Heart left ventricle (tissue), 16 donors: ENCODE measurements at regions not wholly inside any gene's neighbourhood (a gene's known extent, or its start where the extent isn't known, plus 50 kb on each side); places are given as distances from the start of the nearest gene placed in this dataset.

Experiments used
- ATAC-seq, 4 donors: fragments of 200-7000 bp; cut with Tn5 transposase; one replicate each; pipeline ENCODE4 v1.9.1; 2020 to 2022; ENCODE audit warnings: moderate library complexity in 4 of 4, mild to moderate bottlenecking in 3 of 4, moderate number of reproducible peaks in 1 of 4
- DNase-seq, 5 donors: peaks; one replicate each; pipeline ENCODE4 v3.0.0-alpha.2; 2020
- H3K27ac ChIP-seq, 12 donors: fragments of 200-600 bp; sonication (generic) in 4 of 12; one replicate each; pipeline versions ENCODE4 v1.5.0 to v1.8.0; 2016 to 2022; ENCODE audit warnings: mild to moderate bottlenecking in 2 of 12
- H3K27me3 ChIP-seq, 9 donors: fragments of 200-600 bp; sonication (generic) in 2 of 9; one replicate each; pipeline versions ENCODE4 v1.5.1 to v1.8.0; 2016 to 2022; ENCODE audit warnings: mild to moderate bottlenecking in 3 of 9
- H3K36me3 ChIP-seq, 9 donors: fragments of 200-600 bp; sonication (generic) in 2 of 9; one replicate each; pipeline versions ENCODE4 v1.5.0 to v1.8.0; 2018 to 2022; ENCODE audit warnings: mild to moderate bottlenecking in 2 of 9
- H3K4me1 ChIP-seq, 12 donors: fragments of 200-600 bp; sonication (generic) in 4 of 12; one replicate each; pipeline versions ENCODE4 v1.5.0 to v1.8.0; 2016 to 2022; ENCODE audit warnings: mild to moderate bottlenecking in 3 of 12
- H3K4me3 ChIP-seq, 12 donors: fragments of 200-600 bp; sonication (generic) in 4 of 12; one replicate each; pipeline versions ENCODE4 v1.5.0 to v1.8.0; 2017 to 2022; ENCODE audit warnings: mild to moderate bottlenecking in 9 of 12, moderate library complexity in 4 of 12
- H3K9me3 ChIP-seq, 12 donors: fragments of 200-600 bp; sonication (generic) in 4 of 12; one replicate each; pipeline versions ENCODE4 v1.5.0 to v1.8.0; 2016 to 2022; ENCODE audit warnings: mild to moderate bottlenecking in 1 of 12
- CTCF ChIP-seq, 12 donors: fragments of 200-600 bp; sonication (generic) in 4 of 12; IDR thresholded peaks; one replicate each; pipeline versions ENCODE4 v1.5.0 to v1.8.0; 2018 to 2022; ENCODE audit warnings: antibody characterized with exemption in 12 of 12, mild to moderate bottlenecking in 5 of 12
- POLR2A ChIP-seq, 2 donors: fragments of 450-650 bp; IDR thresholded peaks; one replicate each; pipeline ENCODE4 v1.6.1; 2017; ENCODE audit warnings: antibody characterized with exemption in 2 of 2, mild to moderate bottlenecking in 2 of 2, moderate library complexity in 2 of 2
- WGBS, 4 donors: extraction: QIAGEN DNeasy Blood & Tissue Kit in 2 of 4; methylation state at CpG; one replicate each; pipeline versions ENCODE4 v1.1.5 to v1.1.7; 2013 to 2018; 5-methylcytosine and 5-hydroxymethylcytosine counted together
- intact Hi-C, 10 donors: fragments of 100-400 bp; cut with DNase I; formaldehyde crosslinking; loops; one replicate each; pipeline versions ENCODE4 v1.11.1 to v1.14.2; 2022
- donor health status: ischemic (EF 13 %, LVEDD 7.1; RV severe dilation, severe dysfunction).
- donor health status: healthy with polysubstance abuse.
- donor health status: DM: no; HTN: yes; CAD: no.
- donor health status: DM: no; HTN: no; CAD: no.
- donor health status: ischemic (EF 25% LVEDD 6.9; RV normal size, moderate dysfunction).
- donor health status: ischemic (EF 25% LVEDD 5.7; RV mildly dilated, moderate dysfunction).
- donor health status: healthy.
- donor health status: DM: yes; HTN: yes; CAD: no.
- donor health status: ischemic (EF 35%, LVEDD 5.7; RV mildly dilated, moderate dysfunction).
- donor health status: nonischemic (EF 11% LVEDD 7.7; RV severe dilation, severe dysfunction).
- donor health status: DM: yes; HTN: yes; CAD: no.
- donor health status: PGD.
- donor health status: ischemic (EF 29% LVEDD 5.4; RV normal size, mild dysfunction).
- donor health status: nonischemic (EF 23%, LVEDD 6.1; RV moderate dilation, normal function).

- Histone ChIP-seq H3K4me1 (peaks cover 0 to 9% (median 0%) of the 10 kb centered on the region in 12 donors), H3K27ac (peak overlapping the region in 1 of 12 donors; percentile 10), H3K9me3 (no peaks in the 10 kb centered on the region), H3K4me3 (no peak overlapping the region), H3K36me3 (no peaks in the 10 kb centered on the region), H3K27me3 (no peaks in the 10 kb centered on the region)
- intact Hi-C loops: loop anchor here in 5 of 10 donors (5.0 to 10.0 kb wide), 4 partner anchors 98 to 809 kb away; partner anchors contain the start of gene BMP4 (in 2 of the 5)
- ATAC-seq (peak in 2 of 4 donors; percentile 44 to 62), DNase-seq (peak in 2 of 5 donors; percentile 33 to 35)
- 60 to 74% (median 73%) methylated on average over 6 of the region's 6 CpGs for WGBS, 4 donors
- no peak for TF ChIP-seq CTCF (IDR thresholded peaks at IDR 0.05)
- no peak for TF ChIP-seq POLR2A (IDR thresholded peaks at IDR 0.05)
Measured at GRCh38 chr14:53532853-53533252, 379.7 kb upstream of the DDHD1 start.

GRCh38 chr14:53531730-53532129, 378.6 kb upstream of the DDHD1 start:
- intact Hi-C loops: loop anchor here in 5 of 10 donors (5.0 to 10.0 kb wide), 4 partner anchors 97 to 811 kb away; partner anchors contain the start of gene BMP4 (in 2 of the 5)
- no peaks in the 10 kb centered on the region for H3K27me3 ChIP-seq

GRCh38 chr14:53531156-53531555, 378.0 kb upstream of the DDHD1 start:
- no peak overlapping the region for H3K27ac ChIP-seq
- intact Hi-C loops: loop anchor here in 5 of 10 donors (5.0 to 10.0 kb wide), 4 partner anchors 96 to 811 kb away; partner anchors contain the start of gene BMP4 (in 2 of the 5)
- DNase-seq: no peak
- H3K4me1 ChIP-seq: no peaks in the 10 kb centered on the region
- 97 to 100% (median 98%) methylated on average over 1 of the region's 1 CpG for WGBS, 4 donors
- H3K9me3 ChIP-seq: no peaks in the 10 kb centered on the region
- TF ChIP-seq POLR2A (IDR thresholded peaks at IDR 0.05) (no peak), CTCF (IDR thresholded peaks at IDR 0.05) (no peak)
- no peaks in the 10 kb centered on the region for H3K27me3 ChIP-seq
- ATAC-seq: no peak
- no peak overlapping the region for H3K4me3 ChIP-seq
- no peaks in the 10 kb centered on the region for H3K36me3 ChIP-seq

More at GRCh38 chr14:53531730-53532129, 378.6 kb upstream of the DDHD1 start:
- H3K27ac ChIP-seq: no peak overlapping the region
- no peaks in the 10 kb centered on the region for H3K9me3 ChIP-seq
- no peak overlapping the region for H3K4me3 ChIP-seq
- H3K4me1 ChIP-seq: peaks cover 0 to under 1% (median 0%) of the 10 kb centered on the region in 12 donors
- TF ChIP-seq CTCF (IDR thresholded peaks at IDR 0.05): no peak
- no peak for TF ChIP-seq POLR2A (IDR thresholded peaks at IDR 0.05)
- WGBS, 4 donors: 51 to 70% (median 62%) methylated on average over 1 of the region's 1 CpG
- no peaks in the 10 kb centered on the region for H3K36me3 ChIP-seq
- DNase-seq: no peak
- ATAC-seq: no peak

- ATAC-seq: no peak
- Histone ChIP-seq H3K27me3 (no peaks in the 10 kb centered on the region), H3K4me3 (no peak overlapping the region), H3K4me1 (no peaks in the 10 kb centered on the region), H3K27ac (no peak overlapping the region), H3K9me3 (no peaks in the 10 kb centered on the region), H3K36me3 (no peaks in the 10 kb centered on the region)
- no peak for DNase-seq
- 79 to 98% (median 87%) methylated on average over 3 of the region's 3 CpGs for WGBS, 4 donors
- intact Hi-C loops: no loop called here
- TF ChIP-seq CTCF (IDR thresholded peaks at IDR 0.05) (no peak), POLR2A (IDR thresholded peaks at IDR 0.05) (no peak)
Measured at GRCh38 chr14:53529519-53529918, 376.4 kb upstream of the DDHD1 start.
